NT2/D1 (cell line): ENCODE measurements at regions not wholly inside any gene's neighbourhood (a gene's known extent, or its start where the extent isn't known, plus 50 kb on each side); places are given as distances from the start of the nearest gene placed in this dataset.

ENCODE experiments used
- SUZ12 ChIP-seq: IDR thresholded peaks from 2 replicates; pipeline ENCODE4 v1.6.1; 2011; ENCODE audit not compliant: insufficient read length, insufficient read depth; ENCODE audit errors: extremely low read depth
- YY1 ChIP-seq: IDR thresholded peaks from 2 replicates; pipeline ENCODE4 v1.6.1; 2011; ENCODE audit not compliant: insufficient read length, insufficient read depth
- ZNF274 ChIP-seq: IDR thresholded peaks from 2 replicates; pipeline ENCODE4 v1.6.1; 2011; ENCODE audit warnings: mild to moderate bottlenecking, low read depth, low read length

GRCh38 chr12:124208489-124208888 is 86.4 kb upstream of the RFLNA start:
- TF ChIP-seq ZNF274, result no peak
- TF ChIP-seq SUZ12, result no peak
- TF ChIP-seq YY1, result no peak
